22Rv1 (cell line): ENCODE measurements at regions not wholly inside any gene's neighbourhood (a gene's known extent, or its start where the extent isn't known, plus 50 kb on each side); places are given as distances from the start of the nearest gene placed in this dataset.

Source experiments
- CTCF ChIP-seq: fragments of 450-650 bp; IDR thresholded peaks from 2 replicates; pipeline ENCODE4 v1.5.1; 2017; ENCODE audit warnings: mild to moderate bottlenecking
- ZFX ChIP-seq: fragments of 450-650 bp; IDR thresholded peaks from 2 replicates; pipeline ENCODE4 v1.6.1; 2017; ENCODE audit warnings: antibody characterized with exemption, borderline replicate concordance

GRCh38 chr6:113383701-113384100, 473.4 kb upstream of the MARCKS start:
- TF ChIP-seq CTCF (no peak), ZFX (no peak)
